Stomach (tissue), 4 donors: ENCODE measurements at regions not wholly inside any gene's neighbourhood (a gene's known extent, or its start where the extent isn't known, plus 50 kb on each side); places are given as distances from the start of the nearest gene placed in this dataset.

Experiments used
- EP300 ChIP-seq: sonication (generic); formaldehyde crosslinking; IDR thresholded peaks from one replicate; pipeline ENCODE4 v1.6.1; 2017; ENCODE audit warnings: antibody characterized with exemption
- POLR2A ChIP-seq, 4 donors: fragments of 450-650 bp; IDR thresholded peaks; one replicate each; pipeline ENCODE4 v1.6.1; 2016; ENCODE audit warnings: antibody characterized with exemption in 4 of 4, control low read depth in 2 of 4, mild to moderate bottlenecking in 1 of 4, moderate library complexity in 1 of 4
- POLR2AphosphoS5 ChIP-seq, 3 donors: sonication (generic); formaldehyde crosslinking; IDR thresholded peaks; one replicate each; pipeline ENCODE4 v1.6.1; 2016; ENCODE audit warnings: antibody characterized with exemption in 3 of 3
- TF ChIP-seq, protein P1 (sequence below), 7 experiments: fragments of 450-650 bp in 4 of 7; fragments of 200-600 bp in 3 of 7; sonication (generic) in 3 of 7; IDR thresholded peaks; one replicate each; pipeline ENCODE4 v1.5.1; 2016 to 2019; ENCODE audit warnings: antibody characterized with exemption in 7 of 7, control low read depth in 2 of 7, mild to moderate bottlenecking in 1 of 7

DNA sequence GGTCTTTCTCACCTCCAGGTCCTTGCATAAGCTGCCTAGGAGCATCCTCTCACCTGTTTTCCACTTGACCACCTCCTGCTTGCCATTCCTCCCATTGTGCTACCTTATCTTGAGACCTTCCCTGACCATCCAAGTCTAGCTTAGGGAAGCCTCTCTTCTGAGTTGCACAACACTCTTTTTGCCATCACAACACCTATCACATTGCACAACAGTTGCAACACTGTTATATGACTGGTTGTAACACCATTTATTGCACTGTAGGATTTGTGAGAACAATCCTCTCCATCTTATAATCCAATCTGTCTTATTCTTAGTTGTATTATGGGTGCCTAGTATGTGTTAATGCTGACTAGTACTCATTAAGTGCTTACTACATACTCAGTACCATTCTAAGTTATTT is 488.7 kb downstream of the OMA1 start:
- TF ChIP-seq, protein P1, sequence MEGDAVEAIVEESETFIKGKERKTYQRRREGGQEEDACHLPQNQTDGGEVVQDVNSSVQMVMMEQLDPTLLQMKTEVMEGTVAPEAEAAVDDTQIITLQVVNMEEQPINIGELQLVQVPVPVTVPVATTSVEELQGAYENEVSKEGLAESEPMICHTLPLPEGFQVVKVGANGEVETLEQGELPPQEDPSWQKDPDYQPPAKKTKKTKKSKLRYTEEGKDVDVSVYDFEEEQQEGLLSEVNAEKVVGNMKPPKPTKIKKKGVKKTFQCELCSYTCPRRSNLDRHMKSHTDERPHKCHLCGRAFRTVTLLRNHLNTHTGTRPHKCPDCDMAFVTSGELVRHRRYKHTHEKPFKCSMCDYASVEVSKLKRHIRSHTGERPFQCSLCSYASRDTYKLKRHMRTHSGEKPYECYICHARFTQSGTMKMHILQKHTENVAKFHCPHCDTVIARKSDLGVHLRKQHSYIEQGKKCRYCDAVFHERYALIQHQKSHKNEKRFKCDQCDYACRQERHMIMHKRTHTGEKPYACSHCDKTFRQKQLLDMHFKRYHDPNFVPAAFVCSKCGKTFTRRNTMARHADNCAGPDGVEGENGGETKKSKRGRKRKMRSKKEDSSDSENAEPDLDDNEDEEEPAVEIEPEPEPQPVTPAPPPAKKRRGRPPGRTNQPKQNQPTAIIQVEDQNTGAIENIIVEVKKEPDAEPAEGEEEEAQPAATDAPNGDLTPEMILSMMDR (IDR thresholded peaks at IDR 0.05) = no peak
- TF ChIP-seq EP300 (no peak), POLR2A (IDR thresholded peaks at IDR 0.05) (no peak), POLR2AphosphoS5 (IDR thresholded peaks at IDR 0.05) (no peak)
